Activated CD8-positive, alpha-beta memory T cell treated with anti-CD3 and anti-CD28 coated beads, Interleukin-2, amount 50 U/mL, for 24 hours (primary cell): ENCODE measurements at regions not wholly inside any gene's neighbourhood (a gene's known extent, or its start where the extent isn't known, plus 50 kb on each side); places are given as distances from the start of the nearest gene placed in this dataset.
"Not testable (repeated sequence)": the region's sequence is repeated elsewhere in the genome, so short reads cannot be mapped to it uniquely, and the experiment has no call there.

Experiments used
- DNase-seq: peaks from one replicate; pipeline ENCODE4 v3.0.0-alpha.2; 2020; ENCODE audit errors: extremely low read depth

- no peak for DNase-seq
Observed at GRCh38 chr12:38159092-38159551, 157.5 kb upstream of the ALG10B start.

DNA sequence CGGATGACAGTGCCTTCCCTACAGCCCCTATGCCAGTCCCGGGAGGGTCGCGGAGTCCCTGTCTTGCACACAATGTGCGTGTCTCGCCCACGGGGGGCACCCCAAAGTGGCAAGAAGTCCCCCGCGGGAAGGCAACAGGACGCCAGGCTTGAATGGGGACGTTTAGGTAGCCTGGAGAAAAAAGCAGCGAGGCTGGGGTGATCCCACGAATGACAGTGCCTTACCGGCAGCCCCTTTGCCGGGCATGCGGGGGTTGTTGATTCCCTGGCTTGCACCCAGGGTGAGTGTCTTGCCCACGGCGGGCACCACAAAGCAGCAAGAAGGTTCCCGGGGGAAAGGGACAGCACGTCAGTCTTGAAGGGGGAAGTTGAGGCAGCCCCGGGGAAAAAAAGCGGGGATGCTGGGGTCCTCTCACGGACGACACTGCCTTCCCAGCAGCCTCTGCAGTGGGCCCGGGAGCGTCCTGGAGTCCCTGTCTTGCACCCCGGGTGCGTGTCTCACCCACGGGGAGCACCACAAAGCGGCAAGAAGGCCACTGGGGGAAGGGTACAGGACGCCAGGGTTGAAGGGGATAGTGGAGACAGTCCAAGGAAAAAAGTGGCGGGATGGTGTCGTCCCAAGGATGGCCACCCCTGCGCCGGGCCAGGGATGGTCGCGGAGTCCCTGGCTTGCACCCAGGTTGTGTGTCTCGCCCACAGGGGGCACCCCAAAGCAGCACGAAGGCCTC lies 156.8 kb upstream of the ALG10B start:
- DNase-seq = no peak

GRCh38 chr12:38160318-38161122 lies 156.1 kb upstream of the ALG10B start:
- DNase-seq = no peak

DNA sequence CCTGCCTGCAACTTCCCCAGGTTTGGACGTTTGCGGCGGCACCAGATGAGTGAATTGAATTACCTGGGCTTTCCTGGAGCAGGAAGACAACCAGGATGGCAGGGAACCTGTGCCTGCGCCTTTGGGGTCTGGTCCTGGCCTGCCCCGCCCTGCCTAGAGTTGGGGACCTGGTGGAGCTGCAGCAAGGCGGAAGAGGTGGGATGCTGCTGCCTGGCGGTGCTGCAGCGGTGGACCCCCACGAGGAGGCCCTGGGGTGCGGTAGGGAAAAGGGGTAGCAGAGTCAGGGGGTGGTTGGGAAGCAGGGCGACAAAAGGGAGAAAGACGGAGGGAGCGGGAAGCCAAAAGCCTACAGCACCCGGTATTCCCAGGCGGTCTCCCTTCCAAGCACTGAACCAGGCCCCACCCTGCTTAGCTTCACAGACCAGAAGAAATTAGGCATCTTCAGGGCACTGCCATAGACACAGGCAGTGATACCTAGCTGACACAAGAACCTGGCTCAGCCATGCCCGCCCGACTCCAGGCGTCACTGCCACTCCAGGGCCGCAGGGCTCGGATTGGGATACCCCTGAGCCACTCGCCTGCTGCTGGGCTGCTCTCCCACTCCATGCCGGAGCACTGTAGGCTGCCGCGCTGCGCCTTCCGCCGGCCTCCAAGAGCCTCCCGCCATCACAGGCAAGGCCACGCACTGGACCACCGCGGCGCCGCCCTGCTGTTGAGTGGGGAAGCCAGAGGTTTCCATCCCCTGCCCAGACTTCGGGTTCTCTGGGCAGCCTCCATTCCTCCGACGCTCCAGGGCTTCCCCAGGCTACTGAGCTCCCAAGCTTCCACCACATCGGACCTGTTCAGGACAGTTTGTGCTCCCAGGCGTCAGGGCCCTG lies 155.2 kb upstream of the ALG10B start:
- DNase-seq = no peak

DNA sequence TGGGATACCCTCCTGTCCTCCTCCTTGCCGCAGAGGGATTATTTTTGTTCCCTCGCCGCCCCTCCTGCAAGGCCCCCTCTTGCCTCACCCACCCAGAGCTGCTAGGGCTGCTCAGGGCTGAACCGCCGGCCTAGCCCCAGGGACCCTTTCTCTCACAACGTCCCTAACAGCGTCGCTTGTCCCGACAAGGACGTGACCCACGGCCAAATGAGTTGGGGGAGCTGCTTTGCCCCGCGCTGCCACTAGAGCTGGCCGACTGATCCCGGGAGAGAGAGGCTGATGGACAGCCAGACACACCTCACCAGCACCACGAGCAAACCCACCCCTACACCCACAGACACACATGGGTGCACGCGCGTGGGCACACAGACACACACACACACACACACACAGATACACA lies 154.6 kb upstream of the ALG10B start:
- DNase-seq = no peak

- DNase-seq = no peak
Observed at GRCh38 chr12:38162708-38163441, 153.7 kb upstream of the ALG10B start.

- no peak for DNase-seq
Observed at GRCh38 chr12:38163442-38163801, 153.2 kb upstream of the ALG10B start.

- DNase-seq = no peak
Observed at GRCh38 chr12:38166225-38166624, 150.3 kb upstream of the ALG10B start.

DNA sequence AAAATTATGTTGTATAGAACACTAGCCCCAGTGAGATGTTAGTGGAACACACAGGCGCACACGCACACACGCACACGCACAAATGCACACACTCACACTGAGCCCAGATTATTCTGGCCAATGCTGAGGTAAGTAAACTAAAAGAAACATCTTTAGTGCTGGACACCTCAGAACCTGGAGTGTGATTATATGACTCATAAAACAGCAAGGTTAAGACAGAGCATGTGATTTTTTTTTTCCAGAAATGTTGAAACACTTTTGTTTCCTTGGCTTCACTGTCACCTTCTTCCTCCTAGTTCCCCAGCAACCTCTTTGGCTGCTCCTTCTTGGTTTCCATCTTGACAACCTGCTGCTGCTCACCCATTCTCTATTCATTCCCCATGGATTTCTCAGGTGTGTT lies 141.0 kb upstream of the ALG10B start:
- no peak for DNase-seq

- not testable (repeated sequence) for DNase-seq
Observed at GRCh38 chr12:38183617-38184016, 133.0 kb upstream of the ALG10B start.

DNA sequence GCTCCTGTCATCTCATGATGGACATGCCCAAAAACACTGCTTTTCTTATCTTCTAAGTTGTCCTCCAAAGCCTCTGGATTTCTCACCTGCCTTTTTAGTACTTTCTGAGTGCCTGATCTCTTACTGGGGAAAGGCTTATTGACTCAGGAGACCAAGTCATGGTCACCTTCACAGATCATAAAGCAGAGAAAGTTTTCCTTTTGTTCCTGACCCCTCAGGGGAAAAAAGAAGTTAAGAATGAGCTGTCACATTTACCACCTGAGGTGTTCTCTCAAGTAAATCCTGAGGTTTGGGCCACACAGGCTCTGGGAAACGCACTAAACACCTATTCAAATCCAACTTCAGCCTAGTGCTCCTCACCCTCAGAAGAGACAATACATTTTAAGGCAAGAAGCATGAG lies 119.3 kb upstream of the ALG10B start:
- DNase-seq = not testable (repeated sequence)

DNA sequence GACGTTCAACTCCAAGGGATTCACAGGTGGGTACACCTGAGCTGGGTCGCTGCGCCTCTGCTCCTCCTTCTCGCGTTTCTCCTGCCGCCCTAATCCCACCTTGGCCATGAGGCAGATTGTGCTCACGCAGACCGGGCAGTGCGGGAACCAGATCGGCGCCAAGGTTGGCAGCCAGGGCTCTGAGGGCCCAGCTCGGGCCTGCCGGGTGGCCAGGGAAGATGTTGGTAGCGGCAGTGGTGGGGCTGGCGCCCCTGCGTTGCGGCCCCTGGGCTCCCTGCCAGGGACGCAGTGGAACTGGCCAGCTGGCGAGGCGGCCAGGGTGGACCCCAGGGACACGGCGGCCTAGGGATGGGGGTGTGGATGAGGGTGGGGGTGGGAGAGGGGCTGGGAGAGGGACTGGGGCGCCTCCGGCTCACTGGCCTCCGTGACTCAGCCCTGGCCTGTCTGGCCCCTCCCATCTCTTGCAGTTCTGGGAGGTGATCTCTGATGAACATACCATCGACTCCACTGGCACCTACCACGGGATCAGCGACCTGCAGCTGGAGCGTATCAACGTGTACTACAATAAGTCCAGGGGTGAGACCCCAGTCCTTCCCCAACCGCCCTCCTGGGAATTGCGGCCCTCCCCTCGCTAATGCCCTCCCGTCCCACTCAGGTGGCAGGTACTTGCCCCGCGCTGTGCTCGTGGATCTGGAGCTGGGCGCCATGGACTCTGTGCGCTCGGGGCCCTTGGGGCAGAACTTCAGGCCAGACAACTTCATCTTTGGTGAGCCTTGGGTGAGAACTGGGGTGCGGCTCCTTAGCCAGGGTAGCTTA lies 114.9 kb upstream of the ALG10B start:
- DNase-seq = no peak

GRCh38 chr12:38204831-38205230 lies 111.7 kb upstream of the ALG10B start:
- no peak for DNase-seq

GRCh38 chr12:38222011-38222410 lies 94.6 kb upstream of the ALG10B start:
- DNase-seq = no peak

DNA sequence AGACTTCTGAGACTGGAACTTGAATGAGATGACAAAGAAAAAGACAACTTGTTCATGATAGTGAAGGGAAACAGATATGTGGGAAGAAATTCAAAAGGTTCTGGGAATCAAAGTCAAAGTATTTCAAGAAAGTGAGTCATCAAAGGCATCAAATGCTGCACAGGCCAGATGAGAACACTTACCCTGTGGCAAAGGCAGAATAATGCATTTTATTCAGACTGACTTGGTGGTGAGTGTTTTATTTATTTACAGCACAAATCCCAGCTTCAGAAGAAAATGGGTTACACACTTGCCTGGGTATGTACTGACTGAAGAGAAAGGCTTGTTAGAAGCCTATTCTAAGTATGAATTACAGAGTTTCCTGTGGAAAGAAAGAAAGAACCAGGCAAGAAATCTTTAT lies 78.2 kb upstream of the ALG10B start:
- DNase-seq = not testable (repeated sequence)

- DNase-seq = no peak
Observed at GRCh38 chr12:38253778-38254177, 62.8 kb upstream of the ALG10B start.

- DNase-seq = no peak
Observed at GRCh38 chr12:38258411-38258810, 58.2 kb upstream of the ALG10B start.
